ENCODE measurements at regions not wholly inside any gene's neighbourhood (a gene's known extent, or its start where the extent isn't known, plus 50 kb on each side); places are given as distances from the start of the nearest gene placed in this dataset.

- no peak for TF ChIP-seq POLR2A (IDR thresholded peaks at IDR 0.05)
- no peak for TF ChIP-seq CTCF (IDR thresholded peaks at IDR 0.05 in 8 of 11, conservative IDR thresholded peaks at IDR 0.05 in 3 of 11)
These were observed 360.2 kb upstream of the POU3F3 start for GRCh38 chr2:104493698-104494097.

Data from spleen (tissue), 7 donors.